T-helper 1 cell (primary cell): ENCODE measurements at regions not wholly inside any gene's neighbourhood (a gene's known extent, or its start where the extent isn't known, plus 50 kb on each side); places are given as distances from the start of the nearest gene placed in this dataset.

ENCODE experiments used
- DNase-seq, 5 donors: peaks; one replicate each; pipeline ENCODE4 v3.0.0-alpha.2; 2012 to 2020

- DNase-seq = no peak
These were observed 96.2 kb upstream of the ATP6AP2 start for GRCh38 chrX:40484408-40485091.

GRCh38 chrX:40483502-40483901 lies 97.3 kb upstream of the ATP6AP2 start:
- peak in 1 of 5 donors; percentile 38 for DNase-seq

- no peak for DNase-seq
These were observed 100.9 kb upstream of the ATP6AP2 start for GRCh38 chrX:40479777-40480318.

- no peak for DNase-seq
These were observed 102.2 kb upstream of the ATP6AP2 start for GRCh38 chrX:40478474-40479065.

GRCh38 chrX:40476958-40477357 lies 103.8 kb upstream of the ATP6AP2 start:
- no peak for DNase-seq

GRCh38 chrX:40474645-40475044 lies 106.1 kb upstream of the ATP6AP2 start:
- DNase-seq = no peak

- DNase-seq = no peak
These were observed 106.6 kb upstream of the ATP6AP2 start for GRCh38 chrX:40474205-40474626.

- DNase-seq = no peak
These were observed 107.1 kb upstream of the ATP6AP2 start for GRCh38 chrX:40473460-40474204.

GRCh38 chrX:40471965-40472648 lies 108.7 kb upstream of the ATP6AP2 start:
- peak in 3 of 5 donors; percentile 1 to 13 (median 6) for DNase-seq

- DNase-seq = no peak
These were observed 109.8 kb upstream of the ATP6AP2 start for GRCh38 chrX:40470830-40471429.

- DNase-seq = no peak
These were observed 111.5 kb upstream of the ATP6AP2 start for GRCh38 chrX:40469316-40469715.

GRCh38 chrX:40468033-40468846 lies 112.5 kb upstream of the ATP6AP2 start:
- DNase-seq = peak in 1 of 5 donors; percentile 47

GRCh38 chrX:40467454-40467853 lies 113.3 kb upstream of the ATP6AP2 start:
- DNase-seq = no peak

- no peak for DNase-seq
These were observed 114.8 kb upstream of the ATP6AP2 start for GRCh38 chrX:40465735-40466551.

GRCh38 chrX:40462795-40463194 lies 118.0 kb upstream of the ATP6AP2 start:
- no peak for DNase-seq

- DNase-seq = no peak
These were observed 119.8 kb upstream of the ATP6AP2 start for GRCh38 chrX:40460926-40461325.

GRCh38 chrX:40459571-40460158 lies 121.1 kb upstream of the ATP6AP2 start:
- DNase-seq = no peak

- DNase-seq = no peak
These were observed 123.4 kb upstream of the ATP6AP2 start for GRCh38 chrX:40457406-40457805.

GRCh38 chrX:40452031-40452430 lies 128.7 kb upstream of the ATP6AP2 start:
- DNase-seq = no peak

- DNase-seq = no peak
These were observed 130.6 kb upstream of the ATP6AP2 start for GRCh38 chrX:40449956-40450706.
